SW480 (cell line): ENCODE measurements at regions not wholly inside any gene's neighbourhood (a gene's known extent, or its start where the extent isn't known, plus 50 kb on each side); places are given as distances from the start of the nearest gene placed in this dataset.
"Not testable (repeated sequence)": the region's sequence is repeated elsewhere in the genome, so short reads cannot be mapped to it uniquely, and the experiment has no call there.

ENCODE experiments used
- DNase-seq: peaks from one replicate; pipeline ENCODE4 v3.0.0-alpha.2; 2016; ENCODE audit warnings: low spot score

GRCh38 chr16:29274055-29275035 is 132.2 kb downstream of the NPIPB11 start:
- not testable (repeated sequence) for DNase-seq

DNA sequence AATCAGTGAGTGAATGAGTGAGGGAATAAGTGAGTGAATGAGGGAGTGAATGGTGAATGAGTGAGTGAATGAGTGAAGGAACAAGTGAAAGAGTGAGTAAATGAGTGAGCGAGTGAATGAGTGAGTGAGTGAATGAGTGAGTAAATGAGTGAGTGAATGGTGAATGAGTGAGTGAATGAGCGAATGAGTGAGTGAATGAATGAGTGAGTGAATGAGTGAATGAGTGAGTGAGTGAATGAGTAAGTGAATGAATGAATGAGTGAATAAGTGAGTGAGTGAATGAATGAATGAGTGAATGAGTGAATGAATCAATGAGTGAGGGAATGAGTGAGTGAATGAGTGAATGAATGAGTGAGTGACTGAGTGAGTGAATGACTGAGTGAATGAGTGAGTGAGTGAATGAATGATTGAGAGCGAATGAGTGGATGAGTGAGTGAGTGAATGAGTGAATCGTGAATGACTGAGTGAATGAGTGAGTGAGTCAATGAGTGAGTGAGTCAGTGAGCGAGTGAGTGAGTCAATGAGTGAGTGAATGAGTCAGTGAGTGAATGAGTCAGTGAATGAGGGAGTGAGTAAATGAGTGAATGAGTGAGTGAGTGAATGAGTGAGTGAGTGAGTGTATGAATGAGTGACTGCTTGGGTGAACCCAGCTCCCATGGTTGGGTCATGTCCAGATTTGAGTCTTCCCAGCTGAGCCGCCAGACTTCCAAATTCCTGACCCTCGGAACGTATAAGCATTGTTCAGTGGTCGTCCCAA is 133.0 kb downstream of the NPIPB11 start:
- DNase-seq, result not testable (repeated sequence)

- not testable (repeated sequence) for DNase-seq
Measured at GRCh38 chr16:29271721-29272675, 134.5 kb downstream of the NPIPB11 start.

DNA sequence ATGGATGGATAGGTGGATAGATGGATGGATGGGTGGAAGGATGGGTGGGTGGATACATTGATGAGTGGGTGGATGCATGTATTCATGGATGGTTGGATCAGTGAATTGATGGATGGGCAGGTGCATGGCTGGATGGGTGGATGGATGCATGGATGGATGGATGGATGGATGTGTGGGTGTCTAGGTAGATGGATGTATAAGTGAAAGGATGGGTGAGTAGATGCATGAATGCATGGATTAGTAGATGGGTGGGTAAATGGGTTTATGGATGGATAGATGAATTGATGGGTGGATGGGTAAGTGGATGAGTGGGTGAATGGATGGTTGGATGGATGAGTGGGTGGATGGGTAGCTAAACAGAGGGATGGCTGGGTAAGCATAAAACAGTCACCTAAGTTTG is 135.6 kb downstream of the NPIPB11 start:
- DNase-seq, result not testable (repeated sequence)

DNA sequence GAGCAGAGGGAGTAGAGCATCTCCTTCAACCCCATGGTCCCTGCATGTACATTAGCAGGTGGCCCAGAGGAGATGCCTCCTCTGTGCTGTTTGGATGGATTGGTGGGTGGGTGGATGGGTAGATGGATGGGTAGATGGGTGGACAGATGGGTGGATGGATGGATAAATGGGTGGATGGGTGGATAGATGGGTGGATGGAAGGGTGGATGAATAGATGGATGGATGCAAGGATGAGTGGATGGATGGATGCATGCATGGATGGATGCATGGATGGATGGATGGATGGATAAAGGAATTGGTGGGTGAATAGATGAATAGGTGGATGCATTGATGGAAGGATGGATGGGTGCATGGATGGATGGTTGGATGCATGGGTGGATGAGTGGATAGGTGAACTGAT is 136.5 kb downstream of the NPIPB11 start:
- DNase-seq, result not testable (repeated sequence)

DNA sequence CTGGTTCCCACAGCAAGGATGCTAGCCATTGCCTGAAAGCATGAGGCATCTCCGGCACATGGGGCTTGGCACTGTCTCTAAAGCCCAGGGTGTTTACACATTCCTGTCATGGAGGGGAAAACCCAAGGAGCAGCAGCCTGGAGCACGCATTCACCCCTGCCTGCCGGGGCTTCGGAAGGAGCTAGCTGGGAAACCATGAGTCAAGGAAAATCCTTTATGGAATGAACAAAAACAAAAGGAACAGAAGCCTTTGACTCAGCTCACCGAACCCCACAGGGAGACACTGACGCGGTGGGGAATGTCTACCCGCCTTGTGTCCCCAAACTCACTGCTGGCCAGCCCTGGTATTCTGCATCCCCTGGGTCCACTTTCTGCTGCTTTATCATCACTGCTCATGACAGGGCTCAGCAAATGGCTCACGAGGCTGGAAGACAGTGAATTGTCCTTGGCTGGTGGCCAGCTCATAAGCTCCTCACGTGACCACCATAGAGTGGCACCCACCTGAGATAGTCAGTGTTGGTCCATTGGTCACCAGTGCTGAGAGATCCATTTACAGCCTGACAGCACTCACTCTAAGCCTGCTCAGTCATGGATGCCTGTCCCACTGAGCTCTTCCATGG is 137.2 kb downstream of the NPIPB11 start:
- DNase-seq, result not testable (repeated sequence)

DNA sequence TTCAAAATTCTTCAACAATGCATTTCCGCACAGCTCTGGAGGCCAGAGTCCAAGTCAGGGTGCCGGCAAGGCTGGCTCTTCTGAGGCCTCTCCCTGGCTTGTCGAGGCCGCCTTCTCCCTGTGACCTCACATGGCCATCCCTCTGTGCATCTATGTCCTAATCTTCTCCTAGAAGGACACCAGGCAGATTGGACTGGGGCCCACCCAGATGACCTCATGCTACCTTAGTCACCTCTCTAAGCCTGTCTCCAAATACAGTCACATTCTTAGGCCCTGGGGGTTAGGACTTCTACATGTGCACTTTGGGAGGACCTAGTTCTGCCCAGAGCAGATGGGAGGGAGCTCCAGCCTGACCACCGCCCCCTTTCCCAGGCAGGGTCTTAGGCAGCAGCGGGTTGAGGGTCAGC is 137.7 kb downstream of the NPIPB11 start:
- not testable (repeated sequence) for DNase-seq

DNA sequence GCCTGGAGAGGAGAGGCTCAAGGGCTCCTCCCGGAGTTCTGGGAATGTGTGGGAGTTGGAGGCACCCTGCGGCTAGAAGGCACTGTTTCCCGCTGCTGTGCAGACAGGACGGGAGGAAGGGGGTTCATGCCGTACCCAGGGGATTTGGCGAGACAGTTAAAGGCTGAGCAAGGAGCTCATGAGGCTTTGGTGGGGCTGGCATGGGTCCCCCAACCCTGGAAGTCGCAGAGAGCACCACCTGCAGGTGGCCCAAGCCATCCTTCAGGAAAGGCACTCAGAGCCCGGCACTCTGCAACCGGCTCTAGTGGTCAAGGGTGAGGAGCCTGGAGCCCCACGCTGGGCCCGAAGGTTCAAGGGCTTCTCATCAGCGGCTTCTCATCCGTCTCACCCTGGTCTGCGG is 138.2 kb downstream of the NPIPB11 start:
- DNase-seq, result not testable (repeated sequence)

DNA sequence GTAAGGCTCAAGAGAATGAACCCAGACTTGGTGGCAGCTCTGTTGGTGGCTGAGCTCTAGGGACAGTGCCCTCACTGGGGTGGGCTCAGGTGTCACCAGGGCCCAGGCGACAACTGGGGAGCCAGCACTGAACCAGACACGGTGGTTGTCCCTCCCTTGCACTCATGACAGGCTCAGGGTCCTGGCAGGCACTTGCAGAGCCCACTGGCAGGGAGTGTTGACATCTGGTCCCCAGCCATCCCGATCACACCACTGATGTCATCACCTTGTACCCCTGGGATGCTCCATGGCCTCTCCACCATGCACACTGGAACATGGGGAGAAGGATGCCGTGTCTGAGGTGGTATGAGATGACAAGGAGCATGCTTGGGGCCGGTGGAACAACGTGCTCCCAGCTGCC is 138.6 kb downstream of the NPIPB11 start:
- DNase-seq, result not testable (repeated sequence)

- DNase-seq, result not testable (repeated sequence)
Measured at GRCh38 chr16:29267055-29267619, 139.4 kb downstream of the NPIPB11 start.

DNA sequence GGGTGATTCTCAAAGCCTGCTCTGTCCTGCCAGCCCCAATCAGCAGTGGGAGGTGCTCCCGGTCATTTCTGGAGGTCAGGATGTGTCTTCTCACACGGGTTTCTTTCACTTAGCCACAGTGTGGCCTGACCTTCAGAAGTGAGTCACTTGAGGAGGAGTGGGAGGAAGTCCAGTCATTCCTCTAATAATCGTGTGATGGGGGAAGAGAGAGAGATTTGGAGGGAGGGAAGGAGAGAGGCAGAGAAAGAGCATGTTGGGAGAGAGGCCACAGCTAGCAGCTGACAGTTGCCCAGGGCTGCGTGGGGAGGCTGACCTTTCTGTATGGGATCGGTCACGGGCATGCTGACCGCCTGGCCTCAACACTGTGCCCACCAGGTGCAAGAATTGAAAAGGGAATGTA is 139.9 kb downstream of the NPIPB11 start:
- DNase-seq, result peak; percentile 48

GRCh38 chr16:29265255-29265853 is 141.2 kb downstream of the NPIPB11 start:
- DNase-seq, result peak; percentile 74

DNA sequence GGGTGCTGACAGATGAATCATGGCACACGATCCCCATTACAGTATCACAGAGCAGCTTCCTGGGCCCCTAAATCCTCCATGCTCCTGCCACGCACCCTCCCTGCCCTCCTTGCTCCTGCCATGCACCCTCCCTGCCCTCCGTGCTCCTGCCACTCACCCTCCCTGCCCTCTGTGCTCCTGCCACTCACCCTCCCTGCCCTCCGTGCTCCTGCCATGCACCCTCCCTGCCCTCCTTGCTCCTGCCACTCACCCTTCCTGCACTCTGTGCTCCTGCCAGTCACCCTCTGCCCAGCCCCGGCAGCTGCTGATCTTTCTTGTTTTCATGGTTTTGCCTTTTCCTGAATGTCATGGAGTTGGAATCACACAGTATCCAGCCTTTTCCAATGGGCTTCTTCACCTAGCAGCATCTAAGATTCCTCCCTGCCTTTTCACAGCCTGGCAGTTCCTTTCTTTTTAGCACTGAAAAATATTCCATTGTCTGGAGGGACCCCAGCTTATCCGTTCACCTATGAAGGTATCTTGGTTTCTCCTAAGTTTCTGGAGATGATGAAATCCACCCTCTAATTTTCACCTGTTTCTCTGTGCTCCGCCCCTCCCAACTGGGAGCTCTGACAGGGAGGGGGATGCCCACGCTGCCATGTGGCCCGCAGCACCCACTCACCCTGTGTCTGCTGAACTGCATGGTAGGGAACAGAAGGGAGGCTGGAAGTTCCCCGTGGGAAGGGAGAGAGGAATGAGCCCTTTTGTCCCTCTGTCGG is 142.3 kb downstream of the NPIPB11 start:
- not testable (repeated sequence) for DNase-seq

DNA sequence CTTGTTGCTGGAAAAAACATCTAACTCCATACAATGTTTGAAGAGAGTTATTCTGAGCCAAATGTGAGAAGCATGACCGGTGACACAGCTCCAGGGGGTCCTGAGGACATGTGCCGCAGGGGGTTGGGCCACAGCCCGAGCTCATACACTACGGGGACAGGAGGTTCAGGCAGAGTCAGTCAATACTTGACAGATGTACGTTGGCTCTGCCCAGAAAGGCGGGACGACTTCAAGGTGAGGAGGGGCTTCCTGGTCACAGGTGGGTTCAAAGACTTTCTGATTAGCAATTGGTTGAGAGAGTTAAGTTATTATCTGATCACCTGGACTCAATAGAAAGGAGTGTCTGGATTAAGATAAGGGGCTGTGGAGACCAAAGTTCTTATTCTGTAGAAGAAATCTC is 143.8 kb downstream of the NPIPB11 start:
- DNase-seq, result not testable (repeated sequence)

DNA sequence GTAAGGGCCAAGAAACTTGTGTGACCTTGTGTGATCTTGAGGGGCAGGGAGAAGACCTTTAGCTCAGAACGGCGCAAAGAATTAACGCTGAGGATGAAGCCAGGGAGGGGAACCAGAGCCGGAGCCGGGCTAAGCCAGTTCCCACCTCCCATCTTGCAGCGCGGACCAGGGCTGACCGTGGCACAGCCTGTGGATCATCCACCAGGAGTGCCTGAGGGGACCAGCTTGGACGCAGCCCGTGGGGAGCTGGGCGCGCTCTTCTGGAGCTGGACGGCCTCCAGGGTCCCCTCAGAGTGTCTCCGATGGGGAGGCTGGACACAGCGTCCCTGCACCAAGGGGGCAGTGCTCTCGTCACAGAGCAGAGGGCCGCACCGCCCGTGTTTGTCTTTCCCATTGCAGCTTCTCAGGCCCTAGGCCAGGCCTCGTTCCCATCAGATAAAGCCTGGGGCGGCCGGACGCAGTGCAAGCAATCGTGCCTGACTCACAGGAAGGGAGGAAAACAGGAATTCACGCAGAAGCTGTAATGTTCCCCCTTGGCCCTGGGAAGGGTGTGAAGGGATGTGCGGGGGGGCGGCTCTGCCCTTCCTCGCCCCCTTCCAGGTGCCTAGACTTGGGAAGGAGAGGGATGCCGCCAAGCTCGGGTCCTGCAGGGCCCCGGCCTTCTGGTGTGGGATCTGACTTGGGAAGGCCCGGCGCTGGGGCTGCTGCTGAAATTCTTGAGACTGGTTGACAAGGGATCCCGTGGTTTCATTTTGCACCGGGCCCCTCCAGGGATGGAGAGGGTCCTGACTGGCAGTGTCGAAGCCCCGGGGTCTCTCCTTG is 144.9 kb downstream of the NPIPB11 start:
- DNase-seq, result not testable (repeated sequence)

DNA sequence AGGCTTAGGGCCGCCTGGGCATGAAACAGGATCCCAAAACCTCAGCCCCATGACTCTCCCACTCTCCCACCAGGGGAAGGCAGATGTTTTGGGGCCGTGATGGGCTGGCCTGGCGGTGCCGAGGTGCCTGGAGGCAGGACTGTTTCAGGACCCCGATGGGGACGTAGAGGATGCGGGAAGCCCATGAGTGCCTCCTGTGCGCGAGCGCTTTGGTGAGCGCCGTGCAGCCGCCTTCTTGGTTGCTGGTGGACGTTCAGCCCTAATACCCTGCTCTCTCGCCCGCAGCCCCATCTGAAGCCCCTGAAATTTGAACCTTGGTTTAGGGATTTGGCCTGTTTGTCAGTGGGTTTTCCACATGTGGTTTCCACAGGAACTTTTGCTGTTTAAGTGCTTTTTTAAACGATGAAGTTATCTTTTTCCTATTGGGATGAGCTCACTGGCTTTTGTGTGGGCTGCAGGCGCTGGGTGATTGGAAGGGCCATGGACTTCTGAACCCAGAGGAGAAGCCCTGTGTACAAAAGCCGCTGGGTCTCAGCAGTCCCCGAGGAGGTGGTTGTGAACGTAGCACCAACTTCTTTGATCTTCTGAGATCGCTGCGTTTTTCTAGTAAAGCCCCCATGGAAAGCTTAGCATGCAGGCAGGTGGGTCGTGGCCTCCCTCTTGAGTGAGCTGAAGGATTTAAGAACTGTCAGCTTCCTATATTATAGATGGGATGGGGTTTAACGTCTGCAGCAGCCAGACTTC is 145.7 kb downstream of the NPIPB11 start:
- not testable (repeated sequence) for DNase-seq

GRCh38 chr16:29259635-29260457 is 146.7 kb downstream of the NPIPB11 start:
- not testable (repeated sequence) for DNase-seq
